K562 (cell line): ENCODE measurements at regions not wholly inside any gene's neighbourhood (a gene's known extent, or its start where the extent isn't known, plus 50 kb on each side); places are given as distances from the start of the nearest gene placed in this dataset.

Experiments used
- CBFB ChIP-seq: sonication (generic); formaldehyde crosslinking; IDR thresholded peaks from 2 replicates; pipeline ENCODE4 v1.4.0; 2020; ENCODE audit warnings: mild to moderate bottlenecking, missing genetic modification reagents
- CCAR2 ChIP-seq: fragments of 200-400 bp; formaldehyde crosslinking; IDR thresholded peaks from 2 replicates; pipeline ENCODE4 v1.6.1; 2017; ENCODE audit warnings: mild to moderate bottlenecking, low read depth, low read length
- TAF7 ChIP-seq: fragments of 450-650 bp; IDR thresholded peaks from 2 replicates; pipeline ENCODE4 v1.6.1; 2016; ENCODE audit warnings: missing genetic modification characterization, missing compliant biosample characterization
- ZMIZ1 ChIP-seq, 2 experiments: fragments of 150-350 bp in 1 of 2; IDR thresholded peaks; 2 replicates each; pipeline ENCODE4 v1.6.1; 2012 to 2016; ENCODE audit warnings: low read depth in 2 of 2, low read length in 2 of 2, mild to moderate bottlenecking in 1 of 2, moderate library complexity in 1 of 2
- ZNF124 ChIP-seq: sonication (generic); formaldehyde crosslinking; IDR thresholded peaks from 2 replicates; pipeline ENCODE4 v1.8.1; 2022; ENCODE audit warnings: missing genetic modification reagents
- ZNF655 ChIP-seq: fragments of 250-450 bp; sonication (Bioruptor Pico); IDR thresholded peaks from 2 replicates; pipeline ENCODE4 v1.5.0; 2021
- TF ChIP-seq, protein P1 (sequence below): fragments of 250-450 bp; sonication (Bioruptor Pico); IDR thresholded peaks from 2 replicates; pipeline ENCODE4 v1.4.0; 2020; ENCODE audit warnings: mild to moderate bottlenecking, moderate library complexity, borderline replicate concordance

- TF ChIP-seq ZNF655 (no peak), TAF7 (tag) (no peak), CBFB (CRISPR knock-in tag) (no peak), ZNF124 (no peak), CCAR2 (no peak), ZMIZ1 (IDR thresholded peaks at IDR 0.05; ENCODE audit: low read depth in 2 of 2, low read length in 2 of 2) (no peak)
- TF ChIP-seq, protein P1, sequence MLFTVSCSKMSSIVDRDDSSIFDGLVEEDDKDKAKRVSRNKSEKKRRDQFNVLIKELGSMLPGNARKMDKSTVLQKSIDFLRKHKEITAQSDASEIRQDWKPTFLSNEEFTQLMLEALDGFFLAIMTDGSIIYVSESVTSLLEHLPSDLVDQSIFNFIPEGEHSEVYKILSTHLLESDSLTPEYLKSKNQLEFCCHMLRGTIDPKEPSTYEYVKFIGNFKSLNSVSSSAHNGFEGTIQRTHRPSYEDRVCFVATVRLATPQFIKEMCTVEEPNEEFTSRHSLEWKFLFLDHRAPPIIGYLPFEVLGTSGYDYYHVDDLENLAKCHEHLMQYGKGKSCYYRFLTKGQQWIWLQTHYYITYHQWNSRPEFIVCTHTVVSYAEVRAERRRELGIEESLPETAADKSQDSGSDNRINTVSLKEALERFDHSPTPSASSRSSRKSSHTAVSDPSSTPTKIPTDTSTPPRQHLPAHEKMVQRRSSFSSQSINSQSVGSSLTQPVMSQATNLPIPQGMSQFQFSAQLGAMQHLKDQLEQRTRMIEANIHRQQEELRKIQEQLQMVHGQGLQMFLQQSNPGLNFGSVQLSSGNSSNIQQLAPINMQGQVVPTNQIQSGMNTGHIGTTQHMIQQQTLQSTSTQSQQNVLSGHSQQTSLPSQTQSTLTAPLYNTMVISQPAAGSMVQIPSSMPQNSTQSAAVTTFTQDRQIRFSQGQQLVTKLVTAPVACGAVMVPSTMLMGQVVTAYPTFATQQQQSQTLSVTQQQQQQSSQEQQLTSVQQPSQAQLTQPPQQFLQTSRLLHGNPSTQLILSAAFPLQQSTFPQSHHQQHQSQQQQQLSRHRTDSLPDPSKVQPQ, result no peak
Observed at GRCh38 chr7:110027385-110027784, 1063.5 kb upstream of the LRRN3 start (continued).
